Glutamatergic neuron (in vitro differentiated cells): ENCODE measurements at regions not wholly inside any gene's neighbourhood (a gene's known extent, or its start where the extent isn't known, plus 50 kb on each side); places are given as distances from the start of the nearest gene placed in this dataset.

ENCODE experiments used
- DNase-seq: peaks from one replicate; pipeline ENCODE4 v3.0.0; 2022
- H3K27ac Mint-ChIP-seq: one replicate; pipeline ENCODE4 v1.8.0; 2020; ENCODE audit warnings: mild to moderate bottlenecking, mixed read lengths, inconsistent platforms; ENCODE audit not compliant: unreplicated experiment
- H3K27me3 Mint-ChIP-seq: one replicate; pipeline ENCODE4 v1.8.0; 2020; ENCODE audit warnings: mild to moderate bottlenecking, moderate library complexity, mixed read lengths, inconsistent platforms; ENCODE audit not compliant: unreplicated experiment
- H3K36me3 Mint-ChIP-seq: one replicate; pipeline ENCODE4 v1.8.0; 2020; ENCODE audit warnings: mild to moderate bottlenecking, mixed read lengths, inconsistent platforms; ENCODE audit not compliant: unreplicated experiment
- H3K4me1 Mint-ChIP-seq: one replicate; pipeline ENCODE4 v1.8.0; 2020; ENCODE audit warnings: mild to moderate bottlenecking, low read depth, mixed read lengths, inconsistent platforms; ENCODE audit not compliant: unreplicated experiment
- H3K4me3 Mint-ChIP-seq: one replicate; pipeline ENCODE4 v1.8.0; 2020; ENCODE audit warnings: mild to moderate bottlenecking, mixed read lengths, inconsistent platforms; ENCODE audit not compliant: unreplicated experiment
- H3K9me3 Mint-ChIP-seq: one replicate; pipeline ENCODE4 v1.8.0; 2020; ENCODE audit warnings: mild to moderate bottlenecking, moderate library complexity, mixed read lengths, inconsistent platforms; ENCODE audit not compliant: unreplicated experiment
- CTCF ChIP-seq: fragments of 200-600 bp; sonication (generic); IDR thresholded peaks from one replicate; pipeline ENCODE4 v1.5.0; 2021; ENCODE audit not compliant: partially characterized antibody, unreplicated experiment

DNA sequence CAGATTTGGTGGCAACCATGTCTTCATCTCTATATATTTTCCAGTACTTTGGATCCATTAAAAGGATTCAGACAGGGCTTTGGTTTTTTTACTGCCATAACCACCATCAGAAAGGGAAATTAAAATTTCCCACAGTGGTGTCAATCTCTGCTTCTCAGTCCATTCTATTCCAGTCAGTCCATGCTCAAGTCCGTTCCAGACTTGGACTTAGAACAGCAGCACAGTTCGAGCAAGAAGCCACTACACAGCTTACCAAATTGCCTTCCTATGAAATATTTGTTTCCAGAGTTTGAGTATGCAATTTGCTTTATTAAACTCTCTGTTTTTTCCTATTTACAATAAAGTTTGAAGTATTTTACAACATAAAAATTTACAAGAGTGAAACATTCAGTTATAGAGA is 306.5 kb upstream of the GULP1 start:
- TF ChIP-seq CTCF = no peak
- H3K9me3 Mint-ChIP-seq = no peaks in the 10 kb centered on the region
- no peak overlapping the region for H3K4me3 Mint-ChIP-seq
- H3K27me3 Mint-ChIP-seq = no peaks in the 10 kb centered on the region
- no peaks in the 10 kb centered on the region for H3K36me3 Mint-ChIP-seq
- H3K4me1 Mint-ChIP-seq = peaks cover 8% of the 10 kb centered on the region
- H3K27ac Mint-ChIP-seq = no peak overlapping the region
- no peak for DNase-seq

DNA sequence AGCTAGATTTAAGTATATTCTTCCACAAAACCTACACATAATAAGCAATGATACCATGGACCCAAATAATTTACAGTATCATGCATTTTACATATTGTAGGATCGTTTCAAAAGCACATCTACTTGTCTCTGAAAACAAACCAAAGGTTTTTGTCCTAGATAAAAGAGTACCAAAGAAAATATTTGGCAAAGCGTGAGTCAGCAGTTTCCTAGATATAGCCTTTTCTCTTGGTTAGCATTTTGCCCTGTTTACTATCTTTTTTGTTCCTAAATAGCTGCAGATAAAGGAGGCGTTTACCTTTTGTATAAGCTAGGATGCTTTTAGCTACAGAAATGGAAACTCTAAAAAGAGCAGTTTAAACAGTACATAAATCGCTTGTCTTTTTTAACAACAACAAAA is 305.8 kb upstream of the GULP1 start:
- H3K27ac Mint-ChIP-seq = no peak overlapping the region
- no peaks in the 10 kb centered on the region for H3K27me3 Mint-ChIP-seq

DNA sequence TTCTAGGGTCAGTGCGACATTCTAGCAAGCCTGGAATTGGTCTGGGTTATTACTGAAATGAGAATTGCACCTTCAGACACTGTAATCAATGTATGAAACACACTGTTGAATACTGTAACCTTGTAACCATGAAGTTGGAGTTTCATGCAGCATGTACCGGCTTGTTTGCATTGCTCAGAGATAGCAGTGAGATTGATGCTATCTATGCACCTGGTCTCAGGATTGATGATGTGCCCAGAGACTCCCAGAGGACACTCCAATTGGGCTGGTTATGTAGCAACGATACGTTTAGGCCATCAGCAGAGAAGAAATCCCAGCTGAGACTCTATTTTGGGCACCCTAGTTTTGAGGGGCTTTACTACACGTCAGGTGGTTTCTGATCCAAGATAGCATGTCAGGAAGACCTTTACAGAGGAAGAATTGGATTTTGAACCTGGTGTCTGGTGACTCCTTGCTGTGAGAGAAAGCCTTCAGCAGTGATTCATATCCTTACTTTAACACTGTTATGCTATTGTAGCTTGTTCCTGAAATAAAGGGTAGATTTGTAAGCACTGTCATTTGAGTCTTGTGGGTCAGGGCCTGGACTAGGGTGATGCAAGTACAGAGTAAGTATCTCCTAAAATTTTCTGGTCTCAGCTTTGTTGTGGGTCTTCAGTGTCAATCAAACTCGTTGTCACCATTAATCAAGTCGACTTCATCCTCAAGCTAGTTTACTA is 305.1 kb upstream of the GULP1 start:
- Mint-ChIP-seq H3K36me3 (no peaks in the 10 kb centered on the region), H3K27me3 (no peaks in the 10 kb centered on the region), H3K4me1 (peaks cover 16% of the 10 kb centered on the region), H3K4me3 (no peak overlapping the region), H3K27ac (no peak overlapping the region), H3K9me3 (no peaks in the 10 kb centered on the region)
- DNase-seq = no peak
- TF ChIP-seq CTCF = no peak

More for the DNA sequence above, 305.8 kb upstream of the GULP1 start:
- Mint-ChIP-seq H3K36me3 (no peaks in the 10 kb centered on the region), H3K9me3 (no peaks in the 10 kb centered on the region), H3K4me3 (no peak overlapping the region), H3K4me1 (peaks cover 12% of the 10 kb centered on the region)
- DNase-seq = no peak
- TF ChIP-seq CTCF = no peak

DNA sequence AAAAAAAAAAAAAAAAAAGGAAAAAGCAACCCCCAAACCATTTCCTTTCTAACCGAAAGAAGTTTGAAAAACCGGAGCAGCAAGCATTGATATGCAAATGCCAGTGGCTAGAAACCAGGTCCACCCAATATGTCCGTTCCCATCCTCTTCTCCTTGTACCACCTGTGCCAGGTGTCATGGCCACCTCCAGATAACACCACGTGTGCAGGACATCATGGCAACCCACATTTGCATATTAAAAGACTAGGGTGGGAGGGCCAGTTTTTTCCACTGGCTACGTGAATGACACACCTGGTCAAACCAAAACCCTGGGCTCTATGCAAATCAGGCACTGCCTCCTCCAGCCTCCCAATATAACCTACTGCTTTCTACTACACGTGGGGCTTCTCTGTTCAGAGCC is 303.3 kb upstream of the GULP1 start:
- no peak overlapping the region for H3K27ac Mint-ChIP-seq
- no peak for TF ChIP-seq CTCF
- no peak overlapping the region for H3K4me3 Mint-ChIP-seq
- H3K27me3 Mint-ChIP-seq = no peaks in the 10 kb centered on the region
- no peaks in the 10 kb centered on the region for H3K36me3 Mint-ChIP-seq
- no peaks in the 10 kb centered on the region for H3K9me3 Mint-ChIP-seq
- peaks cover 22% of the 10 kb centered on the region for H3K4me1 Mint-ChIP-seq
- no peak for DNase-seq

GRCh38 chr2:187989925-187990623 is 301.6 kb upstream of the GULP1 start:
- H3K27me3 Mint-ChIP-seq = no peaks in the 10 kb centered on the region
- no peak for DNase-seq
- H3K27ac Mint-ChIP-seq = peak overlapping the region; percentile 35

More at GRCh38 chr2:187989925-187990623, 301.6 kb upstream of the GULP1 start:
- no peaks in the 10 kb centered on the region for H3K36me3 Mint-ChIP-seq
- H3K4me1 Mint-ChIP-seq = peaks cover 25% of the 10 kb centered on the region
- H3K4me3 Mint-ChIP-seq = no peak overlapping the region
- no peaks in the 10 kb centered on the region for H3K9me3 Mint-ChIP-seq
- no peak for TF ChIP-seq CTCF
